Keratinocyte (primary cell): ENCODE measurements at regions not wholly inside any gene's neighbourhood (a gene's known extent, or its start where the extent isn't known, plus 50 kb on each side); places are given as distances from the start of the nearest gene placed in this dataset.

Experiments used
- DNase-seq: peaks from one replicate; pipeline ENCODE4 v3.0.0-alpha.2; 2011; ENCODE audit warnings: low read depth, missing footprints, low spot score
- FAIRE-seq: peaks from 2 replicates; lab custom pipeline; 2011; peaks lifted over from hg19 to GRCh38; lab: Jason Lieb, UNC
- H2AFZ ChIP-seq: 2 replicates; pipeline ENCODE4 v1.6.0; 2012; ENCODE audit warnings: low read length, control low read depth, inconsistent platforms; ENCODE audit not compliant: control insufficient read depth
- H3K27ac ChIP-seq: 2 replicates; pipeline ENCODE4 v1.5.1; 2011; ENCODE audit warnings: low read length; ENCODE audit not compliant: control insufficient read depth, insufficient read depth
- H3K27me3 ChIP-seq: 3 replicates; pipeline ENCODE4 v1.6.0; 2011; ENCODE audit warnings: low read length; ENCODE audit not compliant: control insufficient read depth, insufficient read depth; ENCODE audit errors: extremely low read depth
- H3K36me3 ChIP-seq, 2 experiments: 2 replicates in 1 of 2; 3 replicates in 1 of 2; pipeline ENCODE4 v1.5.1; 2011; ENCODE audit warnings: low read length in 2 of 2, mild to moderate bottlenecking in 1 of 2; ENCODE audit not compliant: control insufficient read depth in 2 of 2, insufficient read depth in 2 of 2; ENCODE audit errors: extremely low read depth in 1 of 2
- H3K4me1 ChIP-seq: 3 replicates; pipeline ENCODE4 v1.5.1; 2011; ENCODE audit warnings: low read length; ENCODE audit not compliant: control insufficient read depth, insufficient read depth; ENCODE audit errors: extremely low read depth
- H3K4me2 ChIP-seq: 3 replicates; pipeline ENCODE4 v1.6.0; 2011; ENCODE audit warnings: low read depth, low read length; ENCODE audit not compliant: control insufficient read depth, insufficient read depth; ENCODE audit errors: extremely low read depth
- H3K4me3 ChIP-seq, 3 experiments: fragments of 200-600 bp in 1 of 3; sonication (generic) in 1 of 3; 2 replicates in 2 of 3; 3 replicates in 1 of 3; pipeline ENCODE4 v1.5.1; 2011 to 2016; ENCODE audit warnings: low read length in 3 of 3, mild to moderate bottlenecking in 3 of 3, control low read depth in 2 of 3, inconsistent platforms in 1 of 3, low read depth in 1 of 3, mixed read lengths in 1 of 3, mixed run types in 1 of 3, moderate library complexity in 1 of 3; ENCODE audit not compliant: control insufficient read depth in 2 of 3, insufficient read depth in 2 of 3; ENCODE audit errors: extremely low read depth in 1 of 3
- H3K79me2 ChIP-seq: 2 replicates; pipeline ENCODE4 v1.6.0; 2012; ENCODE audit warnings: low read length; ENCODE audit not compliant: control insufficient read depth, insufficient read depth
- H3K9ac ChIP-seq: 3 replicates; pipeline ENCODE4 v1.6.0; 2011; ENCODE audit warnings: low read length; ENCODE audit not compliant: control insufficient read depth, insufficient read depth; ENCODE audit errors: extremely low read depth
- H3K9me1 ChIP-seq: 3 replicates; pipeline ENCODE4 v1.6.0; 2011; ENCODE audit warnings: low read length; ENCODE audit not compliant: control insufficient read depth, insufficient read depth; ENCODE audit errors: extremely low read depth
- H3K9me3 ChIP-seq: 2 replicates; pipeline ENCODE4 v1.5.1; 2012; ENCODE audit warnings: low read depth, low read length; ENCODE audit not compliant: control insufficient read depth
- H4K20me1 ChIP-seq: 3 replicates; pipeline ENCODE4 v1.6.0; 2011; ENCODE audit warnings: low read length; ENCODE audit not compliant: control insufficient read depth, insufficient read depth; ENCODE audit errors: extremely low read depth
- EZH2 ChIP-seq: IDR thresholded peaks from one replicate; pipeline ENCODE4 v1.6.1; 2012; ENCODE audit warnings: inconsistent platforms, mild to moderate bottlenecking, low read length, moderate library complexity
- dilution Hi-C: fragments of 300-500 bp; cut with MboI; formaldehyde crosslinking; loops from one replicate; pipeline ENCODE4 v1.7.0; 2020; ENCODE audit warnings: low sequenced_read_pairs; ENCODE audit not compliant: extremely low pct_ligation_motif_present
- TF ChIP-seq, protein P1 (sequence below), 3 experiments: IDR thresholded peaks in 1 of 3; conservative IDR thresholded peaks in 1 of 3; optimal IDR thresholded peaks in 1 of 3; 2 replicates in 2 of 3; 3 replicates in 1 of 3; pipeline versions ENCODE3 to v1.5.1; 2011; ENCODE audit warnings: low read length in 3 of 3, mild to moderate bottlenecking in 3 of 3, moderate library complexity in 2 of 3, control low read depth in 1 of 3, inconsistent platforms in 1 of 3; ENCODE audit not compliant: insufficient read depth in 2 of 3; ENCODE audit errors: extremely low read depth in 1 of 3

DNA sequence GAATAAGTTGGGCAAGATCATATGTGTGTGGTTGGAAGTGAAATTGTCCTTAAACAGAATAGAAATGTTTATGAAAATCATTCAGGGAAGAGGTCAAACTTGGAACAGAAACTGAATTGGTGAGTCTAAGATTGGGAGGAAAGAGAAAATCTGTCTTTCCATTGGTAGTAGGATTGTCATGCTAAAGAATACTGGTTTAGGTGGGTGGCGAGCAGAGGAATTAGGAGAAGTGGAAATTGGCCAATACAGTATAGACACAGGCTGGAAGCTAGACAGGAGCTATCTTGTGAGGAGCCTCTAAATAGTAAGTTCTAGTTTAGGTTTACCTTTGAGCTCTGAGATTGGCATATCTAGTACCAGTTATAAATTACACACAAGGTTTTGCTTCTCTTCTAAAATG is 80.9 kb upstream of the KYNU start:
- H3K79me2 ChIP-seq = no peaks in the 10 kb centered on the region
- H3K36me3 ChIP-seq = no peaks in the 10 kb centered on the region
- no peaks in the 10 kb centered on the region for H3K4me1 ChIP-seq
- no peak overlapping the region for H3K27ac ChIP-seq
- no peak overlapping the region for H2AFZ ChIP-seq
- dilution Hi-C loops = no loop called here
- no peak for FAIRE-seq
- no peaks in the 10 kb centered on the region for H4K20me1 ChIP-seq
- H3K4me3 ChIP-seq = no peak overlapping the region
- no peak for DNase-seq
- TF ChIP-seq EZH2 = no peak
- TF ChIP-seq, protein P1, sequence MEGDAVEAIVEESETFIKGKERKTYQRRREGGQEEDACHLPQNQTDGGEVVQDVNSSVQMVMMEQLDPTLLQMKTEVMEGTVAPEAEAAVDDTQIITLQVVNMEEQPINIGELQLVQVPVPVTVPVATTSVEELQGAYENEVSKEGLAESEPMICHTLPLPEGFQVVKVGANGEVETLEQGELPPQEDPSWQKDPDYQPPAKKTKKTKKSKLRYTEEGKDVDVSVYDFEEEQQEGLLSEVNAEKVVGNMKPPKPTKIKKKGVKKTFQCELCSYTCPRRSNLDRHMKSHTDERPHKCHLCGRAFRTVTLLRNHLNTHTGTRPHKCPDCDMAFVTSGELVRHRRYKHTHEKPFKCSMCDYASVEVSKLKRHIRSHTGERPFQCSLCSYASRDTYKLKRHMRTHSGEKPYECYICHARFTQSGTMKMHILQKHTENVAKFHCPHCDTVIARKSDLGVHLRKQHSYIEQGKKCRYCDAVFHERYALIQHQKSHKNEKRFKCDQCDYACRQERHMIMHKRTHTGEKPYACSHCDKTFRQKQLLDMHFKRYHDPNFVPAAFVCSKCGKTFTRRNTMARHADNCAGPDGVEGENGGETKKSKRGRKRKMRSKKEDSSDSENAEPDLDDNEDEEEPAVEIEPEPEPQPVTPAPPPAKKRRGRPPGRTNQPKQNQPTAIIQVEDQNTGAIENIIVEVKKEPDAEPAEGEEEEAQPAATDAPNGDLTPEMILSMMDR (optimal IDR thresholded peaks at IDR 0.05 in 1 of 3, IDR thresholded peaks at IDR 0.05 in 1 of 3, conservative IDR thresholded peaks at IDR 0.05 in 1 of 3; ENCODE audit: extremely low read depth in 1 of 3, insufficient read depth in 2 of 3, low read length in 3 of 3) = no peak
- H3K9ac ChIP-seq = no peak overlapping the region
- no peak overlapping the region for H3K4me2 ChIP-seq
- H3K9me1 ChIP-seq = no peaks in the 10 kb centered on the region
- no peaks in the 10 kb centered on the region for H3K27me3 ChIP-seq
- H3K9me3 ChIP-seq = no peaks in the 10 kb centered on the region

DNA sequence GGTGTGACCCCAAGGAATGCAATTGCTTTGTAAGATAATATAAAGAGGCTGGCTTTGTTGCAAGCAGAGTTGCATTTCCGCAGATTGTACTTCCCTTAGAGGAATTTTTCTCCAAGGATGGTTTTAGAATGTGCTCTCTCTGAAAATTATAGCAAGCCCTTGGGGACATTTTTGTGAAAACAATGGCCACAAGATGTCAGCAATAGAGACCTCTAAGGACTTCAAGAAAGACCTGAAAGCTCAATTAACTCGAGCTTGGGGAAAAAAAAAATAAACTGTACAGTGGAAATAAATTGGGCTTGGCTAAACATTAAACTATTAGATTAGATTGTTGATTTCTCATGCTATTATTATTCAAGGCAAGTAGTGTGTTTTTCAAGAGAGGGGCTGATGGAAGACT is 81.3 kb upstream of the KYNU start:
- Histone ChIP-seq H3K4me3 (no peak overlapping the region), H3K9me3 (no peaks in the 10 kb centered on the region), H3K4me2 (no peak overlapping the region), H3K9me1 (no peaks in the 10 kb centered on the region), H3K9ac (no peak overlapping the region), H3K27ac (no peak overlapping the region), H4K20me1 (no peaks in the 10 kb centered on the region), H3K79me2 (no peaks in the 10 kb centered on the region), H3K4me1 (no peaks in the 10 kb centered on the region), H2AFZ (no peak overlapping the region), H3K36me3 (no peaks in the 10 kb centered on the region), H3K27me3 (no peaks in the 10 kb centered on the region)
- no peak for FAIRE-seq
- DNase-seq = no peak
- no peak for TF ChIP-seq EZH2
- TF ChIP-seq, protein P1 (optimal IDR thresholded peaks at IDR 0.05 in 1 of 3, IDR thresholded peaks at IDR 0.05 in 1 of 3, conservative IDR thresholded peaks at IDR 0.05 in 1 of 3; ENCODE audit: extremely low read depth in 1 of 3, insufficient read depth in 2 of 3, low read length in 3 of 3) = no peak
- dilution Hi-C loops = no loop called here
